Cardiac muscle cell (in vitro differentiated cells and primary cell): ENCODE measurements at regions not wholly inside any gene's neighbourhood (a gene's known extent, or its start where the extent isn't known, plus 50 kb on each side); places are given as distances from the start of the nearest gene placed in this dataset.

Experiments
- DNase-seq, 2 donors: peaks; one replicate each; pipeline versions ENCODE4 v3.0.0 to v3.0.0-alpha.2; 2010 to 2017; ENCODE audit warnings: low read depth in 1 of 2, low spot score in 1 of 2
- H3K27ac ChIP-seq: fragments of 200-600 bp; sonication (generic); 2 replicates; pipeline ENCODE4 v1.5.1; 2016
- H3K27me3 ChIP-seq: fragments of 200-600 bp; sonication (generic); 2 replicates; pipeline ENCODE4 v1.6.0; 2016; ENCODE audit warnings: control low read depth
- H3K36me3 ChIP-seq: fragments of 200-600 bp; sonication (generic); 2 replicates; pipeline ENCODE4 v1.5.1; 2016; ENCODE audit warnings: control low read depth
- H3K4me1 ChIP-seq: fragments of 200-600 bp; sonication (generic); 2 replicates; pipeline ENCODE4 v1.8.1; 2017; ENCODE audit warnings: low read depth, mild to moderate bottlenecking, mixed run types
- H3K4me3 ChIP-seq: fragments of 200-600 bp; sonication (generic); 2 replicates; pipeline ENCODE4 v1.5.1; 2016; ENCODE audit warnings: mild to moderate bottlenecking
- H3K9me3 ChIP-seq: fragments of 200-600 bp; sonication (generic); 2 replicates; pipeline ENCODE4 v1.5.1; 2017; ENCODE audit warnings: low read depth, mild to moderate bottlenecking, control low read depth
- TF ChIP-seq, protein P1 (sequence below): IDR thresholded peaks from 2 replicates; pipeline ENCODE4 v1.5.1; 2012; ENCODE audit warnings: low read depth, mild to moderate bottlenecking, low read length

DNA sequence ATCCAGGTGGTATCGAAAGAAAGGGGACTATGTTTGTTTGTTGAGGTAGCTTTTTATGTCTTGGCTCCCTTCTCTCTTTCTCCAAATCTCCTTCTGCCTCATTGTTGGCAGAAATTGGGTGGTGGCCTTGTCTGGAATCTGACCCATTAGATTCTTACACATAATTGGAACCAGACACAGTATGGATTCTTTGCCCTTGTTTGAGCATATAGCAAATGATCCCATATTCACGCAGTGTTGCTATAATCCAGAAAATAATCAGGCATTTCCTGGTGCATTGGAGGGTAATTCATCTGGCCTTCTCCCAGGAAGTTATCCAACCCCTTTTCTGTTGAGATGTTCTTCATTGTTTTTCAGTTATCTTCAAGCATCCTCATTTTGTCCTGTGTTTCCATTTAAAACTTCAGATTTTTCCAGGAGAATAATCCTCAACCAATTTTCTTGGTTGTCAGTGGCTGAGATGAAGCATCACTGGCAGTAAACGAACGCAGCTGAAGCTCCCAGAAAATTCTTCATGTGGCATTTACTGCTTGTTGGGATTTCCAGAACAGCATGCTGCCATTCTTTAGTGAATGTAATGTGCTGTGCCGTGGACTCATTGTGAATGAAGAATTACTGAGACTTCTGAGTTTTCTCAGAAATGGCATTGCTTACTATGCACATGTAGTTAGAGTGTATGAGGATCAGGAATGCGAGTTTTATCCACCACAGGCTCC is 70.5 kb upstream of the NTRK2 start:
- Histone ChIP-seq H3K27ac (no peak overlapping the region), H3K9me3 (no peaks in the 10 kb centered on the region), H3K4me3 (no peak overlapping the region), H3K27me3 (no peaks in the 10 kb centered on the region), H3K36me3 (no peaks in the 10 kb centered on the region), H3K4me1 (no peaks in the 10 kb centered on the region)
- no peak for DNase-seq
- TF ChIP-seq, protein P1, sequence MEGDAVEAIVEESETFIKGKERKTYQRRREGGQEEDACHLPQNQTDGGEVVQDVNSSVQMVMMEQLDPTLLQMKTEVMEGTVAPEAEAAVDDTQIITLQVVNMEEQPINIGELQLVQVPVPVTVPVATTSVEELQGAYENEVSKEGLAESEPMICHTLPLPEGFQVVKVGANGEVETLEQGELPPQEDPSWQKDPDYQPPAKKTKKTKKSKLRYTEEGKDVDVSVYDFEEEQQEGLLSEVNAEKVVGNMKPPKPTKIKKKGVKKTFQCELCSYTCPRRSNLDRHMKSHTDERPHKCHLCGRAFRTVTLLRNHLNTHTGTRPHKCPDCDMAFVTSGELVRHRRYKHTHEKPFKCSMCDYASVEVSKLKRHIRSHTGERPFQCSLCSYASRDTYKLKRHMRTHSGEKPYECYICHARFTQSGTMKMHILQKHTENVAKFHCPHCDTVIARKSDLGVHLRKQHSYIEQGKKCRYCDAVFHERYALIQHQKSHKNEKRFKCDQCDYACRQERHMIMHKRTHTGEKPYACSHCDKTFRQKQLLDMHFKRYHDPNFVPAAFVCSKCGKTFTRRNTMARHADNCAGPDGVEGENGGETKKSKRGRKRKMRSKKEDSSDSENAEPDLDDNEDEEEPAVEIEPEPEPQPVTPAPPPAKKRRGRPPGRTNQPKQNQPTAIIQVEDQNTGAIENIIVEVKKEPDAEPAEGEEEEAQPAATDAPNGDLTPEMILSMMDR: no peak

DNA sequence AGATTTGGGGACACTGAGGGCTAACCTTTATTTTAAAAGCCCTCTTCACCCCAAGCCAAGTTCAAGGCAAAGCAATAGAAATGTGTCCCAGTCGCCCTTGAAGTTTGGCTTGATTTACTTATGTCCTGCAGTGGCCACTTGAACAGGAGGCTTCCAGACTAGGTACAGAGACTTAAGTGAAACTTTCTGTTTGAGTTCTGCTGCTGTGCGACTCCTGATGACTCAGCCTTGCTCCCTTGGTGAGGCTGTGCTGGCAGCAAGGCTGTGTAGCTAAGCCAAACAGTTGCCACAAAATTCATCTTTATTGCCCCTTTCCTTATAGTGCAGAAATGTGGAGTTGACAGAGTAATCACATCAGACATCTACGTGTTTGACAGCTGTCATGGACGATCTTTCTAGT is 68.8 kb upstream of the NTRK2 start:
- no peaks in the 10 kb centered on the region for H3K4me1 ChIP-seq
- H3K27ac ChIP-seq: no peak overlapping the region
- TF ChIP-seq, protein P1: no peak

DNA sequence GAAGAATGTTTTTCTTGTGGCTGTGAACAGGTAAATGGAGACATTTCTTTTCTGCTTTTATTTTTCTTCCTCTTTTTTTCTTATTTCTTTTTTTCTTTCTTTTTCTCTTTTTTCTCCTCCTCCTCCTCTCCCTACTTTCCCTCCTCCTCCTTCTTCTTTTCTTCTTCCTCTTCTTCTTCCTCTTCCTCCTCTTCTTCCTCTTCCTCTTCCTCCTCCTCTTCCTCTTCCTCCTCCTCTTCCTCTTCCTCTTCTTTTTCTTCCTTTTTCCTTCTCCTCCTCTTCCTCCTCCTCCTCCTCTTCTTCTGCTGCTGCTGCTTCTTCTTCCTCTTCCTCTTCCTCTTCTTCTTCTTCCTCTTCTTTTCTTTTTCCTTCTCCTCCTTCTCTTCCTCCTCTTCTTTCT is 65.3 kb upstream of the NTRK2 start:
- no peak overlapping the region for H3K27ac ChIP-seq
- H3K4me1 ChIP-seq: no peaks in the 10 kb centered on the region
- no peak overlapping the region for H3K4me3 ChIP-seq
- no peak for DNase-seq
- no peaks in the 10 kb centered on the region for H3K9me3 ChIP-seq
- no peaks in the 10 kb centered on the region for H3K27me3 ChIP-seq
- TF ChIP-seq, protein P1: no peak
- no peaks in the 10 kb centered on the region for H3K36me3 ChIP-seq

More for the DNA sequence above, 68.8 kb upstream of the NTRK2 start:
- Histone ChIP-seq H3K27me3 (no peaks in the 10 kb centered on the region), H3K4me3 (no peak overlapping the region), H3K9me3 (no peaks in the 10 kb centered on the region), H3K36me3 (no peaks in the 10 kb centered on the region)
- DNase-seq: no peak

DNA sequence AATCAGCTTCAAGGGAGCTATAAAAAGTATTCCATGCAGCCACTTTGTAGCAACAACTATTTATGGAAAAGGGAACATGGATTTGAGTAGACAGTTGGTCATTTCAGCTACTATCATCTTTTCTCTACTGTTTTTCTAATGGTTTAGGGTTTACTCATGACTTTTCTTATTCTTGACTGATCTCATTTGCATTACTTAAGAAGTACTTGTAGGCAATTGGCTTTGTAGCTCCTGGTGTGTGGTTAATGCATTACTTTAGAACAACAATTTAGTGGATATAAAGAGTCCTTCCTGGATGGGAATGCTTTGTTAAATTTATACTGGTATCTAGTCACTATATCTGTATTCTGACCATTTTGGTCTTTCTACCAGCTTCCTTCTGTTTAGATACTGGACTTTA is 59.8 kb upstream of the NTRK2 start:
- no peak for DNase-seq
- H3K4me3 ChIP-seq: no peak overlapping the region
- no peak overlapping the region for H3K27ac ChIP-seq
- no peaks in the 10 kb centered on the region for H3K4me1 ChIP-seq
- TF ChIP-seq, protein P1: no peak
- H3K36me3 ChIP-seq: no peaks in the 10 kb centered on the region
- no peaks in the 10 kb centered on the region for H3K27me3 ChIP-seq
- no peaks in the 10 kb centered on the region for H3K9me3 ChIP-seq

DNA sequence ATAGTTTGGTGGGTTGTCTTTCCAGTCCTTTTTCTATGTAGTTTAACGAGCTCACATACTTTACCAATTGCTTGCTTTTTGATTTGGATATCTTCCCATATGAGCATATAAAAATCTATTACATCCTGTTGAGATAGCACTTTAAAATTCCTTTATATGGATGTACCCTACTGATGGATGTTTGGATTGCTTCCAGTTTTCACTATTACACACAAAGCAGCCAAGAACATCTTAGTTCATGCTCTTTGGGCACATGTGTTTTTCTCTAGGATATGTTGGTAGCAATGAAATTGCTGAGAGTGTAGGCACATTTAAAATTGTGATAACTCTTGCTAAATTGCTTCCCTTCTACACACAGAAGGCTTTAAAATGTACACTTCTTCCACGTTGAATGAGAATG is 56.1 kb upstream of the NTRK2 start:
- no peak for DNase-seq
- no peak overlapping the region for H3K4me3 ChIP-seq
- H3K36me3 ChIP-seq: no peaks in the 10 kb centered on the region
- H3K9me3 ChIP-seq: no peaks in the 10 kb centered on the region
- no peaks in the 10 kb centered on the region for H3K27me3 ChIP-seq
- no peak overlapping the region for H3K27ac ChIP-seq
- TF ChIP-seq, protein P1: no peak
- no peaks in the 10 kb centered on the region for H3K4me1 ChIP-seq
